Breast epithelium (tissue), 3 donors: ENCODE measurements at regions not wholly inside any gene's neighbourhood (a gene's known extent, or its start where the extent isn't known, plus 50 kb on each side); places are given as distances from the start of the nearest gene placed in this dataset.

Experiments used
- CTCF ChIP-seq, 3 donors: fragments of 450-650 bp; IDR thresholded peaks; one replicate each; pipeline ENCODE4 v1.5.1; 2016 to 2017; ENCODE audit warnings: antibody characterized with exemption in 3 of 3, mild to moderate bottlenecking in 3 of 3, moderate library complexity in 3 of 3
- POLR2A ChIP-seq: fragments of 450-650 bp; IDR thresholded peaks from one replicate; pipeline ENCODE4 v1.6.1; 2016; ENCODE audit warnings: antibody characterized with exemption, mild to moderate bottlenecking, moderate library complexity
- POLR2AphosphoS5 ChIP-seq, 3 donors: sonication (generic); formaldehyde crosslinking; IDR thresholded peaks; one replicate each; pipeline ENCODE4 v1.6.1; 2017; ENCODE audit warnings: antibody characterized with exemption in 3 of 3

GRCh38 chr5:106801554-106801953 lies 869.2 kb downstream of the EFNA5 start:
- no peak for TF ChIP-seq POLR2A
- no peak for TF ChIP-seq CTCF (IDR thresholded peaks at IDR 0.05)
- no peak for TF ChIP-seq POLR2AphosphoS5 (IDR thresholded peaks at IDR 0.05)
